HPDE6-E6E7 (cell line): ENCODE measurements at regions not wholly inside any gene's neighbourhood (a gene's known extent, or its start where the extent isn't known, plus 50 kb on each side); places are given as distances from the start of the nearest gene placed in this dataset.

ENCODE experiments used
- DNase-seq: peaks from one replicate; pipeline ENCODE4 v3.0.0; 2011; ENCODE audit warnings: missing footprints; ENCODE audit errors: extremely low spot score

GRCh38 chr2:181149056-181149455 lies 168.7 kb downstream of the UBE2E3 start:
- no peak for DNase-seq

- no peak for DNase-seq
Measured at GRCh38 chr2:181152226-181152625, 171.8 kb downstream of the UBE2E3 start.

GRCh38 chr2:181152701-181153100 lies 172.3 kb downstream of the UBE2E3 start:
- DNase-seq, result no peak

- DNase-seq, result no peak
Measured at GRCh38 chr2:181153886-181154285, 173.5 kb downstream of the UBE2E3 start.

- DNase-seq, result no peak
Measured at GRCh38 chr2:181157326-181157725, 176.9 kb downstream of the UBE2E3 start.

GRCh38 chr2:181158427-181158826 lies 178.0 kb downstream of the UBE2E3 start:
- DNase-seq, result no peak

- DNase-seq, result no peak
Measured at GRCh38 chr2:181161615-181162014, 181.2 kb downstream of the UBE2E3 start.

GRCh38 chr2:181163139-181163538 lies 182.7 kb downstream of the UBE2E3 start:
- DNase-seq, result no peak

GRCh38 chr2:181163691-181164090 lies 183.3 kb downstream of the UBE2E3 start:
- DNase-seq, result no peak

- DNase-seq, result no peak
Measured at GRCh38 chr2:181164699-181165098, 184.3 kb downstream of the UBE2E3 start.

GRCh38 chr2:181165199-181165868 lies 184.9 kb downstream of the UBE2E3 start:
- DNase-seq, result no peak

GRCh38 chr2:181169503-181169902 lies 189.1 kb downstream of the UBE2E3 start:
- no peak for DNase-seq

- no peak for DNase-seq
Measured at GRCh38 chr2:181170256-181170655, 189.9 kb downstream of the UBE2E3 start.

- DNase-seq, result no peak
Measured at GRCh38 chr2:181172676-181173075, 192.3 kb downstream of the UBE2E3 start.

GRCh38 chr2:181174611-181175580 lies 194.5 kb downstream of the UBE2E3 start:
- no peak for DNase-seq

- no peak for DNase-seq
Measured at GRCh38 chr2:181176540-181176939, 196.1 kb downstream of the UBE2E3 start.

- no peak for DNase-seq
Measured at GRCh38 chr2:181177376-181177775, 197.0 kb downstream of the UBE2E3 start.

GRCh38 chr2:181178130-181178529 lies 197.7 kb downstream of the UBE2E3 start:
- DNase-seq, result no peak

- no peak for DNase-seq
Measured at GRCh38 chr2:181178823-181179412, 198.5 kb downstream of the UBE2E3 start.

GRCh38 chr2:181183878-181184542 lies 203.6 kb downstream of the UBE2E3 start:
- no peak for DNase-seq

- DNase-seq, result no peak
Measured at GRCh38 chr2:181185421-181185820, 205.0 kb downstream of the UBE2E3 start.

GRCh38 chr2:181185948-181186347 lies 205.5 kb downstream of the UBE2E3 start:
- DNase-seq, result no peak
